ENCODE measurements at regions not wholly inside any gene's neighbourhood (a gene's known extent, or its start where the extent isn't known, plus 50 kb on each side); places are given as distances from the start of the nearest gene placed in this dataset.
A peak's percentile ranks its signal among the peaks of the same experiment; 100 is the strongest.

- ATAC-seq (ENCODE audit: low read depth), result peak; percentile 69
- Histone ChIP-seq H3K79me2 (ENCODE audit: control insufficient read depth, insufficient read depth, low read length) (no peaks in the 10 kb centered on the region), H3K9me3 (ENCODE audit: control extremely low read depth in 1 of 3, control insufficient read depth in 2 of 3, insufficient read depth in 1 of 3, low read length in 2 of 3) (no peaks in the 10 kb centered on the region), H3K4me2 (replicated peaks; ENCODE audit: low read depth, low read length, poor library complexity, severe bottlenecking) (peak overlapping the region; percentile 47), H3K27ac (ENCODE audit: low read length in 2 of 2) (peak overlapping the region; percentile 39 to 56), H3K36me3 (replicated peaks in 1 of 2; ENCODE audit: control extremely low read depth in 1 of 2, control insufficient read depth in 1 of 2, extremely low read depth in 1 of 2, insufficient read depth in 2 of 2, low read length in 1 of 2) (no peaks in the 10 kb centered on the region), H3K4me3 (ENCODE audit: control extremely low read depth in 1 of 5, extremely low read depth in 1 of 5, insufficient read depth in 1 of 5, low read depth in 2 of 5, low read length in 4 of 5) (peak overlapping the region in 1 of 5 experiments; percentile 22), H2AFZ (ENCODE audit: insufficient read depth, low read depth, low read length, poor library complexity, severe bottlenecking) (no peak overlapping the region), H3K9ac (ENCODE audit: low read length) (peak overlapping the region; percentile 12), H3K27me3 (replicated peaks in 1 of 4; ENCODE audit: control extremely low read depth in 1 of 4, control insufficient read depth in 3 of 4, insufficient read depth in 4 of 4, low read length in 3 of 4) (no peaks in the 10 kb centered on the region), H4K20me1 (ENCODE audit: control insufficient read depth, insufficient read depth, low read length, poor library complexity, severe bottlenecking) (no peaks in the 10 kb centered on the region), H3K4me1 (ENCODE audit: control insufficient read depth in 2 of 2, insufficient read depth in 2 of 2, low read length in 2 of 2) (peaks cover 28 to 29% of the 10 kb centered on the region in 2 donors)
- WGBS (ENCODE audit: insufficient coverage), result 20% methylated on average over 2 of the region's 5 CpGs
- CTCF ChIA-PET, result interaction anchor here (0.6 to 17.2 kb wide), 6 partner anchors 18 to 916 kb away, joined by 3 to 261 read pairs (median 3); partner anchors contain the start of gene RPP30
- POLR2A ChIA-PET, result interaction anchor here (0.6 kb wide), 1 partner anchor 226 kb away, joined by 7 read pairs; no protein-coding TSS in a partner anchor
- intact Hi-C loops (cut with micrococcal nuclease), result no loop called here
- Mint-ChIP-seq H3K9me3 (ENCODE audit: insufficient read depth) (no peaks in the 10 kb centered on the region), H3K4me3 (peak overlapping the region; percentile 73), H3K4me1 (peaks cover 33% of the 10 kb centered on the region), H3K27me3 (no peaks in the 10 kb centered on the region), H3K27ac (peak overlapping the region; percentile 83)
- peak; percentile 76 for DNase-seq
- TF ChIP-seq CTCF (IDR thresholded peaks at IDR 0.05), result no peak
- no peak for TF ChIP-seq EZH2 (IDR thresholded peaks at IDR 0.05; ENCODE audit: borderline replicate concordance, insufficient read depth, low read depth, low read length, poor library complexity, severe bottlenecking)
Observed at GRCh38 chr10:90999512-91000172, 78.8 kb upstream of the ANKRD1 start.

GRCh38 chr10:91000470-91000869 is 79.6 kb upstream of the ANKRD1 start:
- intact Hi-C loops (cut with micrococcal nuclease), result no loop called here
- no peaks in the 10 kb centered on the region for H3K9me3 ChIP-seq (ENCODE audit: control extremely low read depth in 1 of 3, control insufficient read depth in 2 of 3, insufficient read depth in 1 of 3, low read length in 2 of 3)
- peak overlapping the region; percentile 83 for H3K27ac Mint-ChIP-seq
- no peak overlapping the region for H3K4me3 Mint-ChIP-seq
- H3K27me3 ChIP-seq (replicated peaks in 1 of 4; ENCODE audit: control extremely low read depth in 1 of 4, control insufficient read depth in 3 of 4, insufficient read depth in 4 of 4, low read length in 3 of 4), result no peaks in the 10 kb centered on the region
- DNase-seq (no peak), ATAC-seq (ENCODE audit: low read depth) (no peak)
- peaks cover 40% of the 10 kb centered on the region for H3K4me1 Mint-ChIP-seq
- POLR2A ChIA-PET, result no interaction called here
- CTCF ChIA-PET, result interaction anchor here (17.2 kb wide), 1 partner anchor 252 kb away, joined by 261 read pairs; no protein-coding TSS in a partner anchor
- no peaks in the 10 kb centered on the region for H4K20me1 ChIP-seq (ENCODE audit: control insufficient read depth, insufficient read depth, low read length, poor library complexity, severe bottlenecking)
- H3K27me3 Mint-ChIP-seq, result no peaks in the 10 kb centered on the region
- WGBS (ENCODE audit: insufficient coverage), result 89% methylated on average over 6 of the region's 6 CpGs
- H3K9ac ChIP-seq (ENCODE audit: low read length), result peak overlapping the region; percentile 12
- no peaks in the 10 kb centered on the region for H3K36me3 ChIP-seq (replicated peaks in 1 of 2; ENCODE audit: control extremely low read depth in 1 of 2, control insufficient read depth in 1 of 2, extremely low read depth in 1 of 2, insufficient read depth in 2 of 2, low read length in 1 of 2)
- peak overlapping the region; percentile 39 to 56 for H3K27ac ChIP-seq (ENCODE audit: low read length in 2 of 2)
- H3K4me3 ChIP-seq (ENCODE audit: control extremely low read depth in 1 of 5, extremely low read depth in 1 of 5, insufficient read depth in 1 of 5, low read depth in 2 of 5, low read length in 4 of 5), result no peak overlapping the region
- H2AFZ ChIP-seq (ENCODE audit: insufficient read depth, low read depth, low read length, poor library complexity, severe bottlenecking), result peak overlapping the region; percentile 23
- TF ChIP-seq CTCF (IDR thresholded peaks at IDR 0.05) (no peak), EZH2 (IDR thresholded peaks at IDR 0.05; ENCODE audit: borderline replicate concordance, insufficient read depth, low read depth, low read length, poor library complexity, severe bottlenecking) (no peak)
- peak overlapping the region; percentile 47 for H3K4me2 ChIP-seq (replicated peaks; ENCODE audit: low read depth, low read length, poor library complexity, severe bottlenecking)
- H3K4me1 ChIP-seq (ENCODE audit: control insufficient read depth in 2 of 2, insufficient read depth in 2 of 2, low read length in 2 of 2), result peaks cover 28 to 30% of the 10 kb centered on the region in 2 donors
- H3K9me3 Mint-ChIP-seq (ENCODE audit: insufficient read depth), result no peaks in the 10 kb centered on the region
- no peaks in the 10 kb centered on the region for H3K79me2 ChIP-seq (ENCODE audit: control insufficient read depth, insufficient read depth, low read length)

All from B cell (primary cell).